ENCODE measurements at regions not wholly inside any gene's neighbourhood (a gene's known extent, or its start where the extent isn't known, plus 50 kb on each side); places are given as distances from the start of the nearest gene placed in this dataset.

DNA sequence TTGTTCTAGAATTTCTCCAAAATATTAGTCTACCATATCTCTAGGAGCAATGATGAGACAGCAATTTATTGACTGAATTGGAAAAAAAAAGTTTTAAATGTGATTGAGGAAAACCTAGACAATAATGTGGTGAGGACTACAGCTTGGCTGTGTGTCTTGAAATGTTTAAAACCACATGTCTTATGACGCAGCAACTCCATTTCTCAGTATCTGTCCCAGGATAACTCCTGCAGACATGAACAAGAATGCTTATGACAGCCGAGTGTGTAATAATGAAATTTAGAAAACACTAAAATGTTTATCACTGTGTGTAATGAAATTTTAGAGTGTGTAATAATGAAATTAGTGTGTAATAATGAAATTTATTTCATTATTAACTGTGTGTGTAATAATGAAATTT lies 254.1 kb upstream of the DAPK1 start:
- no peaks in the 10 kb centered on the region for H3K36me3 Mint-ChIP-seq (ENCODE audit: low read depth, unreplicated experiment)
- no peak for DNase-seq (ENCODE audit: low spot score)
- H3K27me3 Mint-ChIP-seq (ENCODE audit: unreplicated experiment), result peaks cover 2% of the 10 kb centered on the region
- no peaks in the 10 kb centered on the region for H3K9me3 Mint-ChIP-seq (ENCODE audit: unreplicated experiment)
- H3K4me3 Mint-ChIP-seq (ENCODE audit: unreplicated experiment), result no peak overlapping the region
- no peak overlapping the region for H3K27ac Mint-ChIP-seq (ENCODE audit: unreplicated experiment)
- TF ChIP-seq CTCF (IDR thresholded peaks at IDR 0.05; ENCODE audit: unreplicated experiment), result no peak
- H3K4me1 Mint-ChIP-seq (ENCODE audit: unreplicated experiment), result no peaks in the 10 kb centered on the region

DNA sequence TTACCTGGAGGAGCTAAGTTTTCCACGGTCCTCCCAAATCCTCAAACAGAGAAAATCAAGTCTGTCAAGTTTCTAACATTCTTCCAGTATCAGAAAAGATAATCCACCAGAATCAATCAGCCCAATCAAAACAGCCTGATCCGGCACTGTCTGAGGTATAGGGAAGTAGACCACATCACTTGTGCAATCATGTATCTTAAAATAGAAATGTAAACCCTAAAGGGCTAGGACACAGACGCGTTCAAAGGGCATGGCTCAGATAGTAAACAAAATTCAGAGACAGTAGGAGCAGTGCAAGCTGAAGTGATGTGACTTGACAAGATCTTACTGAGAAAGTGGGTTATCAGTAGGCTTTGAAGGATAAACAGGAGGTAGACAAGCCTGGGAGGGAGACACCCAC lies 252.4 kb upstream of the DAPK1 start:
- Mint-ChIP-seq H3K9me3 (ENCODE audit: unreplicated experiment) (no peaks in the 10 kb centered on the region), H3K27me3 (ENCODE audit: unreplicated experiment) (peaks cover 3% of the 10 kb centered on the region), H3K4me1 (ENCODE audit: unreplicated experiment) (no peaks in the 10 kb centered on the region), H3K36me3 (ENCODE audit: low read depth, unreplicated experiment) (no peaks in the 10 kb centered on the region), H3K4me3 (ENCODE audit: unreplicated experiment) (no peak overlapping the region), H3K27ac (ENCODE audit: unreplicated experiment) (no peak overlapping the region)
- DNase-seq (ENCODE audit: low spot score), result no peak
- no peak for TF ChIP-seq CTCF (IDR thresholded peaks at IDR 0.05; ENCODE audit: unreplicated experiment)

DNA sequence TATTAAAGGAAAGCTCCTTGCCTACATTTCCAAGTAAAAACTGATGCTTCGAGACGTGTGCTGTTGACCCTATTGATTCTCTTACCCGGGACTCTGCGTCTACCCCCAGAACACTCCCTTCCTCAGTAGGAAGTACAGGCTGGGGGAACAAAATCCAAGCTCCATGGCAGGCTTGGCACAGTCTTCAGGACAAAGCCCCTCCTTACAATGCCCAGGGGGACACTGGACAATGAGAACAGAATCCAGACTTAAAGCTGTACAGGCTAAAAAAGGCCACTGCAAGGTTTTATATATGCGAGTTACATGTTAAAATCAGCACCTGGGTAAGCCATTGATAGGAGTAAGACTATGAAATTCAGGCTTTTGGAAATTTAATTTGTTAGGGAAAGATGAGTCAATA lies 250.6 kb upstream of the DAPK1 start:
- no peak overlapping the region for H3K27ac Mint-ChIP-seq (ENCODE audit: unreplicated experiment)
- no peak for DNase-seq (ENCODE audit: low spot score)
- TF ChIP-seq CTCF (IDR thresholded peaks at IDR 0.05; ENCODE audit: unreplicated experiment), result no peak
- H3K4me3 Mint-ChIP-seq (ENCODE audit: unreplicated experiment), result no peak overlapping the region
- no peaks in the 10 kb centered on the region for H3K36me3 Mint-ChIP-seq (ENCODE audit: low read depth, unreplicated experiment)
- H3K9me3 Mint-ChIP-seq (ENCODE audit: unreplicated experiment), result no peaks in the 10 kb centered on the region
- H3K4me1 Mint-ChIP-seq (ENCODE audit: unreplicated experiment), result no peaks in the 10 kb centered on the region
- peaks cover 1% of the 10 kb centered on the region for H3K27me3 Mint-ChIP-seq (ENCODE audit: unreplicated experiment)

DNA sequence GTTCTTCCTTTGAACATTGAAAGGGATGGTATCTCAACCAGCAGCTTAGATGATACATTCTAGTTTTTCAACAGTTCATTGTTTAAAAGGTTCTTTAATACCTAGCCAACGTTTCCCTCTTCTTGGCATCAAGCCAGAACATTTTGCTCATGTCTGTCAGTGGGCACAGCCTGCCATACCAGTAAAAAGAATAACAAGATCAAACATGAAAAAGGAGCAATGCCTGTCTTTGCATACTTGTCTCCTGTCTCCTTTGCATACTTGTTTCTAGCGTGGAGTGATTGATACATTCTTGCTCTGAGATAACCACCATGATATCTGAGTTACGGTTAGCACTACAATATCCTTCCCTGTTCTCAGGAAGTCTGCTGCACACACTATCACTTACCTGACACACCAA lies 248.6 kb upstream of the DAPK1 start:
- TF ChIP-seq CTCF (IDR thresholded peaks at IDR 0.05; ENCODE audit: unreplicated experiment), result no peak
- Mint-ChIP-seq H3K9me3 (ENCODE audit: unreplicated experiment) (no peaks in the 10 kb centered on the region), H3K4me3 (ENCODE audit: unreplicated experiment) (no peak overlapping the region), H3K36me3 (ENCODE audit: low read depth, unreplicated experiment) (no peaks in the 10 kb centered on the region), H3K4me1 (ENCODE audit: unreplicated experiment) (no peaks in the 10 kb centered on the region), H3K27ac (ENCODE audit: unreplicated experiment) (no peak overlapping the region), H3K27me3 (ENCODE audit: unreplicated experiment) (peaks cover 1% of the 10 kb centered on the region)
- DNase-seq (ENCODE audit: low spot score), result no peak

DNA sequence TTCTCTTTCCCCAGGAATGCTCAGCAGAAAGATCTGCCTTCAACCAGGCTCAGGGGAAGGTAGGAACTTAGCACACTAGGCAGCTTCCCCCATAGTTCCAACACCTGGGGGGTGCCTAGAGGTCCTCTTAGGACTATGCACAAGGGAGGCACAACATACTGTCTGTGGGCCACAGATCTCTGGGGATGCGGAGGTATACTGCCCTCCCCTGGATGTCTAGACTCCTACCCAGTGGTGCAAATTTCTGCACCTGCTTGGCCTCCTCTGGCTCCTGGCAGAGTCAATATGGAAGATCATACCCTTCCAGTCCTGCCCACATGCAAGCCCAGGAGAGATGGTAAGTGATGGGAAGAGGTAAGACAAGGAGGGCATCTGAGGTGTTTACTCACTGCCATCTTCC lies 247.5 kb upstream of the DAPK1 start:
- peaks cover 1% of the 10 kb centered on the region for H3K27me3 Mint-ChIP-seq (ENCODE audit: unreplicated experiment)
- H3K9me3 Mint-ChIP-seq (ENCODE audit: unreplicated experiment), result no peaks in the 10 kb centered on the region
- H3K27ac Mint-ChIP-seq (ENCODE audit: unreplicated experiment), result no peak overlapping the region
- no peak for TF ChIP-seq CTCF (IDR thresholded peaks at IDR 0.05; ENCODE audit: unreplicated experiment)
- H3K4me1 Mint-ChIP-seq (ENCODE audit: unreplicated experiment), result peaks cover under 1% of the 10 kb centered on the region
- H3K36me3 Mint-ChIP-seq (ENCODE audit: low read depth, unreplicated experiment), result no peaks in the 10 kb centered on the region
- H3K4me3 Mint-ChIP-seq (ENCODE audit: unreplicated experiment), result no peak overlapping the region
- no peak for DNase-seq (ENCODE audit: low spot score)
